ENCODE measurements at regions not wholly inside any gene's neighbourhood (a gene's known extent, or its start where the extent isn't known, plus 50 kb on each side); places are given as distances from the start of the nearest gene placed in this dataset.

- DNase-seq, result no peak
Observed at GRCh38 chr2:181771356-181771755, 91.0 kb upstream of the NEUROD1 start.

GRCh38 chr2:181772334-181772733 lies 92.0 kb upstream of the NEUROD1 start:
- DNase-seq, result no peak

- no peak for DNase-seq
Observed at GRCh38 chr2:181772777-181773176, 92.5 kb upstream of the NEUROD1 start.

DNA sequence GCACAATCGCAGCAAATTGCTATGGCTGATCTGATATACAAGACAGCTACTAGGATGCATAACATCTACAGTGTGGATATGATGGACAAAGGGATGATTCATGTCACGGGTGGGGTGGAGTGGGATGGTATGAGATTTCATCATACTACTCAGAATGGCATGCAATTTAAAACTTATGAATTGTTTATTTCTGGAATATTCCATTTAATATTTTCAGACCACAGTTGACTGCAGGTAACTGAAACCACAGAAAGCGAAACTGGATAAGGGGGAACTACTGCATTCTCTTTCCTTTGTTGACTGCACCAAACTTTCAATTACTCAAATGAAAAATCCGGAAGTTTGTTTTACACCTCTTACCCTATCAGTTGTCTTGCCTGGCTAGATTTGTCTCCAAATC lies 94.4 kb upstream of the NEUROD1 start:
- DNase-seq, result peak; percentile 9

DNA sequence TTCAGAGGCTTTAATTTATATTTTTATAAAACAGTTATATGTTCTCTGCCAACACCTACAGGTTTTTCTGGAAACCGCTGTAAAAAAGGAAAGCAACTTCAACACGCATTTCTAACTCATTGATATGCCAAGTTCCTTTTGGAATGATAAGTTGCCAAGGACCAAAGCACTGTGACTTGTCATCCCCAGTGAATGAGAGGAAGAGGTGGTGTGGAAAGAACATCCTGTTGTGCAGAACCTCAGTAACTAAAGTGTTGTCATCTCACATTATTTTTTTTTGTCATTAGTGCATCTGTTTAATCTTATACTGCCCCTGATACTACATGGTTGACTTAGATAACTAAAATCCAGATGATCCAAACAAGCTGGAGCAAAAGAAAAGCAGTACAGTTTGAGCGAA lies 96.0 kb upstream of the NEUROD1 start:
- no peak for DNase-seq

- no peak for DNase-seq
Observed at GRCh38 chr2:181777734-181778133, 97.4 kb upstream of the NEUROD1 start.

- no peak for DNase-seq
Observed at GRCh38 chr2:181778621-181779201, 98.4 kb upstream of the NEUROD1 start.

- DNase-seq, result no peak
Observed at GRCh38 chr2:181779288-181780021, 99.1 kb upstream of the NEUROD1 start.

GRCh38 chr2:181780047-181780651 lies 99.8 kb upstream of the NEUROD1 start:
- DNase-seq, result no peak

- no peak for DNase-seq
Observed at GRCh38 chr2:181780657-181781056, 100.3 kb upstream of the NEUROD1 start.

DNA sequence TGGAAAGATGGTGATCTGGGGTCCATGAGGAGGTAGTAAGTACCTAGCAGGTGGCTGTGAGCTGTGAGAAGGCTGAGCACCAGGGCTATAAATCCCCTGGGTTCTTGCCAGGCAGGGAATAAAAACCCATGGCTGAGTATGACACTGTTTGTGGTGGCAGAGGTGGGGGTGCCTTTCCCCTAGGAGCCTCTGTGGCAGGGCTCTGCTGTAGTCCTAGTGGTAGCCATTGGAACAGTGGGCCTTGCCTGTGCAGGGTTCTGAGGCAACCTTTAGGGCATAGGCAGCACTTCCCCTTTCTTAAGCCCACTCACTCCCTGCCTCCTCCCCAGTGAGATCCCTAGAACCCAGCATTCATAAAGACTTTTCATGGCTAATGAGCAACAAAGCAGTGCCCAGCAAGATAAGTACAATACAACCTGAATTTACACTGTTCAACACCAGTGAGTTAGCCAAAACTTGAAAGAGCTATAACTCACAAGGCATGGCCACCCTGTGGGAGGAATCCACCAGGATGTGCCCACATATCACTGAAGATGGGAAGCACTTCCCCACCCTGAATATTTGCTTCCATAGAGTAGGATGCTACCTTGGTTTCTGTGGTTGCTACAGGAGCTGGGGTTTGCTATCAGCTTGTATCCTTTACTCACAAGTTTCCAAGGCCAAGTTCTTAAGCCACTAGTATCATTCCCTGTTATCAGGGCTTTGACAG lies 100.9 kb upstream of the NEUROD1 start:
- no peak for DNase-seq

- peak; percentile 10 for DNase-seq
Observed at GRCh38 chr2:181782660-181783059, 102.3 kb upstream of the NEUROD1 start.

DNA sequence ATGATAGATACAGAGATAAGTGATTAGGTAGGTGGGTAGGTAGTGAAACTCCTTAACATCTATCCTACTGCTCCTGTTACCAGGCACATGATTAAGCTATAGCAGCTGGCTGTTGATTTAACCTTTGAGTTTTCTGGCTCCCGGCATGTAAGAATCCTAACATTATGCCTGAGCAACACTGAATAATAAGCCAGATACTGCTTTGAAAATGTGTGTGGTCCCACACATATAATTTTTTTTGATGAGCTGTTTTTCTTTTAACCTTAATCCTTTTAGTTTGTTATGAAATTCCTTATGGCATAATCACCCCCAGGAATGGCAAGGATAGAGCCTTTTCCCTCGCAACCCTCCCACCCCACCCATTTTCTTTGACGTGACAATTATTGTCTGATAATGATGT lies 104.2 kb upstream of the NEUROD1 start:
- DNase-seq, result no peak

GRCh38 chr2:181785691-181786344 lies 105.5 kb upstream of the NEUROD1 start:
- DNase-seq, result no peak

DNA sequence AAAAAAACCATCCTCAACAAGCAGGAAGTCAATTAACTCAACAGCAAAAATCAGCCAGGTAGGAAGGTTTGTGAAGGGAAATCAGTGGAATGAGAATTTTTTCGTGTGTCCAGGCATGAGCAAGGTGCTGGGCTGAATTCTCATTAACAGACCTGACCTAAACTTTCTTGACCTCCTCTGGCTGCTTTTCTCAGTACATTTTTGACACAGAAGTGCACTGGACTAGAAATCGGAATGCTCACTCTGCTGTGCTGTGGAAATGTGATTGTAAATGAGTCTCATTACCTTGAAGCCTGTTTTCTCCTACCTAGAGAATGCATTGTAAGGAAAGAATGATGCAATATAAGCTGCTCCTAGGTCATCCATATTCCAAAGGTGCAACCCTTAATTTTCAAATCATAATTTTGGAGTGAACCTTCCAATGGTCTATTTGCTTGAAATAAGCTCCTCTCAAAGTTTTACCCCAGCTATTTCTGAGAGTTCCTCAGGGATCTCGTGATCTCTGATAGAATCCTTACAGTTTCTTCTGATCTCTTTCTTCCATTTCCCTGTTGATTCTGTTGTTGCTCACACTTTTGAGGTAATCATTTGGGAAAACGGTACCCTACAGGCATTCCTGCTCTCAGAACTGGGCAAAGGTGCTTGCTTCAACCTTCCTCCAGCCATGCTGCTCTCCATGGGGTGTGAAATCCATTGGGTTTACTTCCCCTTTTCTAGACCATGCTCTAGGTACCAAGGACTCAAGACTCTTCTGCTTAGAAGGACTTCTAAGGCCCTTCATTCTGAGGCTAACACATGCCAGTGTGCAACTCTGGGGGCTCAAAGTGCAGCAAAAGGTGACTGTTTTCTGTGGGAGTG lies 104.9 kb upstream of the ITPRID2 start:
- DNase-seq, result no peak

DNA sequence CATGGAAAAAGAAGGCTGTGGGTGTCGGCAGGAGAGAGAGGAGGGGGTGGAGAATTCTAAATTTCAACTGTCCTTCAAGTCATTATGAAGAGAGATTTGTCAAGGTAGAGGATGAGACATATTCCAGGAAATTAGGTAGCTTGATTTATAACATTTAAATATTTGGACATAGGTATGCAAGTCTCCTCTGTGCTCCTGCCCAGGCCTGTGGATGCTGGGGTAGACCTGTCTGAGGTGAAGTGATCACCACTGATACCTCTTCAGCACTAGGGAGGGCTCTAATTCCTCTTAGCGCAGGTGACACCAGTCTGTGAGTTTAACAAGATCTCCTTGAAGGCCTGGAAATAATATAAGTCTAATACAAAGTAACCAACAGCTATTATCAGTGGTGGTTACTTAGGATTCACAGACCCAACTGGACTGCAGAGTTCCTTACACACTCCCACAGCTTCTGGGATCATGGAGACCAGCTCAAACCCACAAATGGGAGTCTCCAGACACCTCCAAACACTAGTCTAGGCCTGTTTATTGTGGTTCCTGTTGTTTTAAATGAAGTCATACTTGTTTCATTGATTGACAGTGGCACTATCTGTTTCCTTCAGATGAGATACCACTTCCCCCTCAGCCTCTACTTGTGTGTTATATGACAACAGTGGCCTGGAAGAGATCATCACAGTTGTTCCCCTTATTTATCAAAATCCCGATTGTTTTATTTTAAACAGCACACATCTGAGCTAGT lies 104.1 kb upstream of the ITPRID2 start:
- DNase-seq, result no peak

DNA sequence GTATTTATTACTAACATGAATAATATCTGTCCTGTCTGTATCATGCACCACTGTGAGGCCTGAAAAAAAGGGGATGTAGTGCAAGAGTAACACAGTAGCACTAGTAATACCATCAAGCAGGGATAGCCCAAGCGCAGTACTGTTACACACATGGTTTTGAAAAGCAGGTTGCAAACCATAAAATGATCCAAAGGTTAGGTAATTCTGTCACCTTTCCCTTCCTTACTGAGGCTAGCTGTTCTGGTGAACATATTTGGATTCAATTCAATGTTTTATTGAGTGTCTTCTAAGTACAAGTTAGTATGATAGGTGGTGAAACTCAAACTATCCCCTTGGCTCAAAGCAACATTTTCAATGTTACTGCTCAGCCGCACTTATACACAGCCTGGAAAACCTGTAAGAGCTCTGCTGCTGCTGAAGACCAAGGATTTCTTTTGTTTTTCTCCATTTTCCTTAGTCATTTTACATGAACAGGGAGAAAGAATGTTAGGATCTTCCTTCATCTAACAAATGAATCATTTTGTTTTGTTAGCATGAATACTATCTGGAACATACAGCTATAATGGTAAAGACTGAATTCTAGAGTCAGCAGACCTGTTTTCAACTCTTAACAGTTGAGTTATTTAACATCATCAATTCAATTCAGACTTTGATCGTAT lies 102.5 kb upstream of the ITPRID2 start:
- no peak for DNase-seq

- no peak for DNase-seq
Observed at GRCh38 chr2:181789827-181790448, 101.6 kb upstream of the ITPRID2 start.

GRCh38 chr2:181790716-181791649 lies 100.5 kb upstream of the ITPRID2 start:
- no peak for DNase-seq
